ENCODE measurements at regions not wholly inside any gene's neighbourhood (a gene's known extent, or its start where the extent isn't known, plus 50 kb on each side); places are given as distances from the start of the nearest gene placed in this dataset.

DNA sequence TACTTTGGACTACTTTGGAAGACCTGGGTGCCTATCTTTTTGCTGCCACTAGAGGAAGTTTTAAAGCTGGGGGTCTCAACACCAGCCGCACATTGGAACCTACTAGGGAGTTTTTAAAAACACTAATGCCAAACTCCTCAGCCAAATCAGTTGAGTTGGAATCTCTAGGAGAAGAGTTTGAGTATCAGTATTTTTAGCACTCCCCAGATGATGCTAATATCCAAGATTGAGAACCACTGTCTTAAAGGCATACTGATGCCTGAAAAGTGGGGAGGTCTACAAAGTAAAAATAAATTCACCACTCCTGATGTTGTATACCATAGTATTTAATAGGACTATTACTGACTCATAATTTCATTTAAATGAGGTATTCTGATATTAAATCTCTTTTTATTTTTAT, 62.9 kb upstream of the COL21A1 start:
- H3K27ac Mint-ChIP-seq: no peak overlapping the region
- TF ChIP-seq, protein P1, sequence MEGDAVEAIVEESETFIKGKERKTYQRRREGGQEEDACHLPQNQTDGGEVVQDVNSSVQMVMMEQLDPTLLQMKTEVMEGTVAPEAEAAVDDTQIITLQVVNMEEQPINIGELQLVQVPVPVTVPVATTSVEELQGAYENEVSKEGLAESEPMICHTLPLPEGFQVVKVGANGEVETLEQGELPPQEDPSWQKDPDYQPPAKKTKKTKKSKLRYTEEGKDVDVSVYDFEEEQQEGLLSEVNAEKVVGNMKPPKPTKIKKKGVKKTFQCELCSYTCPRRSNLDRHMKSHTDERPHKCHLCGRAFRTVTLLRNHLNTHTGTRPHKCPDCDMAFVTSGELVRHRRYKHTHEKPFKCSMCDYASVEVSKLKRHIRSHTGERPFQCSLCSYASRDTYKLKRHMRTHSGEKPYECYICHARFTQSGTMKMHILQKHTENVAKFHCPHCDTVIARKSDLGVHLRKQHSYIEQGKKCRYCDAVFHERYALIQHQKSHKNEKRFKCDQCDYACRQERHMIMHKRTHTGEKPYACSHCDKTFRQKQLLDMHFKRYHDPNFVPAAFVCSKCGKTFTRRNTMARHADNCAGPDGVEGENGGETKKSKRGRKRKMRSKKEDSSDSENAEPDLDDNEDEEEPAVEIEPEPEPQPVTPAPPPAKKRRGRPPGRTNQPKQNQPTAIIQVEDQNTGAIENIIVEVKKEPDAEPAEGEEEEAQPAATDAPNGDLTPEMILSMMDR (IDR thresholded peaks at IDR 0.05; ENCODE audit: unreplicated experiment): peak; percentile 8
- no peak for DNase-seq (ENCODE audit: low spot score, unreplicated experiment)
- H3K27me3 Mint-ChIP-seq: peaks cover 7% of the 10 kb centered on the region
- H3K4me3 Mint-ChIP-seq (ENCODE audit: low read depth): no peak overlapping the region
- H3K4me1 Mint-ChIP-seq (ENCODE audit: low read depth): peaks cover 3% of the 10 kb centered on the region
- peaks cover 7% of the 10 kb centered on the region for H3K9me3 Mint-ChIP-seq (ENCODE audit: low read depth)
- no peaks in the 10 kb centered on the region for H3K36me3 Mint-ChIP-seq (ENCODE audit: insufficient read depth)

DNA sequence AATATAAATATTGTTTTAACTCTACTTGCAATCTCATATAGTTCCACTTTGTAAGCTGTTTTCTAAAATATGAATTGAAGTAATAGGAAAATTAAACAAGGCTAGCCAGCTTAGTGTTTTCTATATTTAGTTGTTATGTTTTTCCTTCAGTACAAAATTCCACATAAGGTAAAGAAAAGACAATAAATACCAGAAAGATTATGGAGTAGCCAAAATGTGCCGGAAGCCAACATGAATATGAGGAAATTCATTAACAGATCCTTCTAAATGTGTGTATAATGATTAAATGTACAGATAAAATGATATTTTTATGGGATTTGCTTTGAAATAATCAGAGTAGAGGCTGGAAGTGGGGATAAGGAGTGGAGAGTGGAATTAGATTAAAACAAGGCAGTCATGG, 52.5 kb upstream of the COL21A1 start:
- TF ChIP-seq, protein P1 (IDR thresholded peaks at IDR 0.05; ENCODE audit: unreplicated experiment): no peak
- no peak for DNase-seq (ENCODE audit: low spot score, unreplicated experiment)
- H3K27me3 Mint-ChIP-seq: no peaks in the 10 kb centered on the region
- no peaks in the 10 kb centered on the region for H3K36me3 Mint-ChIP-seq (ENCODE audit: insufficient read depth)
- H3K4me3 Mint-ChIP-seq (ENCODE audit: low read depth): no peak overlapping the region
- peaks cover 13% of the 10 kb centered on the region for H3K9me3 Mint-ChIP-seq (ENCODE audit: low read depth)
- H3K27ac Mint-ChIP-seq: no peak overlapping the region
- no peaks in the 10 kb centered on the region for H3K4me1 Mint-ChIP-seq (ENCODE audit: low read depth)

DNA sequence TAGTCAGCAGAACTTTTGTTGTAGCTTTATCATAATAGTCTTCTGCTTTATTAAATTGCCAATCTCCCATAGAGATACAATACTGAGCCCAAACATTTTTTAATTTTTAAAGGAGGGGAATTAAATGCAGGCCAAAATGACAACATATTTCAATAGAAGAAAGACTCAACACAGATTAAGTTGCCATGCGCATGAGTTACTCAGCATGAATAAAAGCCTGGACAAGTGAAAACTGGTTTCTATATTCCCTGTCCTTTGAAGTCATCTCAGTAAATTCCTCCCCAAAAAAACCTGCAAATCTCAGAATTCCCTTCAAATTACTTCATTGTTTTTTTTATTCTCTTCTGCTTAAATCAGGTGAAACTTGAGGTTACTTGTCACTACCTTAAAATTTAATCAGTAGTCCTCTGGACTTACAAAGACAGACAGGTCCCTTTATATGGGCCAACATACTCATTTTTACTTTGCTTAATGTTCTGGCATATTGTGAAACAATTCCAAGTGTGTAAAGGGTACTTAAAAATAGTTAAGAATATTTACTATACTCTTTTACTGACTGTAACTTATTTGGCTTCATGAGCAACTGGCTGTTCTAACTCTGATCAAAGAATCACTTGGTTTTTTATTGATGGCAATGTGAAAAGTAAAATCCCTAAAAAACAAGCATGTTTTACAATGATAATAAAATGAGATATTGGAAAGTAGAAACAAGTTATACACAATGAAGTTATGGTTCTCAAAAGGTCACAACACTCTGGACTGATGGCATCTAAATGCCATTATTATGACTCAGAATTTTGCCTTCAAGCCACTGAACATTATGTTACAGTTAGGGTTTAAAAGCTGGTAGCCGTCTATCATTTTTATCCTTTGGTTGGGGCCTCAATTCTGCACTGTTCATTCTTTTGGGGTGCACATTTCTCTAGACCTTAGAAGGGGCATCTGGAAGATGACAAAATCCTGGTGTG, 49.9 kb upstream of the COL21A1 start:
- H3K4me1 Mint-ChIP-seq (ENCODE audit: low read depth): peaks cover 2% of the 10 kb centered on the region
- H3K4me3 Mint-ChIP-seq (ENCODE audit: low read depth): no peak overlapping the region
- H3K27me3 Mint-ChIP-seq: no peaks in the 10 kb centered on the region
- no peaks in the 10 kb centered on the region for H3K36me3 Mint-ChIP-seq (ENCODE audit: insufficient read depth)
- DNase-seq (ENCODE audit: low spot score, unreplicated experiment): no peak
- peaks cover 10% of the 10 kb centered on the region for H3K9me3 Mint-ChIP-seq (ENCODE audit: low read depth)
- no peak overlapping the region for H3K27ac Mint-ChIP-seq
- TF ChIP-seq, protein P1 (IDR thresholded peaks at IDR 0.05; ENCODE audit: unreplicated experiment): no peak
